IMR-90 (cell line): ENCODE measurements at regions not wholly inside any gene's neighbourhood (a gene's known extent, or its start where the extent isn't known, plus 50 kb on each side); places are given as distances from the start of the nearest gene placed in this dataset.

Experiments used
- ATAC-seq: fragments of 200-7000 bp; cut with Tn5 transposase; 2 replicates; pipeline ENCODE4 v1.9.1; 2020; ENCODE audit warnings: low read depth, mild to moderate bottlenecking, moderate library complexity
- BruUV-seq: library from RNA; stranded (reverse); fragments of 400-500 nt; replicated peaks from 2 replicates; lab custom pipeline; 2021; lab: Mats Ljungman, UMichigan
- CTCF ChIA-PET: fragments of 300-600 bp; formaldehyde crosslinking; extraction: SDS; loops from one replicate; lab custom pipeline; 2021; ENCODE audit warnings: antibody characterized with exemption; lab: Yijun Ruan, JAX
- POLR2A ChIA-PET: fragments of 300-600 bp; sonication (Branson Sonifier 250); formaldehyde crosslinking; loops from one replicate; lab custom pipeline; 2022; ENCODE audit warnings: antibody characterized with exemption; ENCODE audit not compliant: unreplicated experiment; lab: Charles Lee
- DNase-seq: peaks from one replicate; pipeline ENCODE4 v3.0.0; 2013
- H2AFZ ChIP-seq: replicated peaks from 2 replicates; pipeline ENCODE3; 2013; ENCODE audit warnings: low read length, mild to moderate bottlenecking; ENCODE audit not compliant: poor library complexity
- H2AK5ac ChIP-seq: 2 replicates; pipeline ENCODE4 v1.6.1; 2013; ENCODE audit warnings: low read depth, low read length, inconsistent platforms
- H2AK9ac ChIP-seq: replicated peaks from 2 replicates; pipeline ENCODE3; 2013; ENCODE audit warnings: mild to moderate bottlenecking, low read depth, low read length, moderate library complexity; ENCODE audit not compliant: poor library complexity
- H2BK120ac ChIP-seq: 2 replicates; pipeline ENCODE4 v1.6.1; 2013; ENCODE audit warnings: low read depth, low read length, inconsistent platforms
- H2BK15ac ChIP-seq: 3 replicates; pipeline ENCODE4 v1.6.1; 2013; ENCODE audit warnings: low read depth, low read length, inconsistent platforms
- H2BK20ac ChIP-seq: 2 replicates; pipeline ENCODE4 v1.6.1; 2013; ENCODE audit warnings: low read depth, mild to moderate bottlenecking, inconsistent platforms, low read length, moderate library complexity
- H2BK5ac ChIP-seq: 2 replicates; pipeline ENCODE4 v1.6.1; 2013; ENCODE audit warnings: mild to moderate bottlenecking, low read depth, low read length, inconsistent platforms; ENCODE audit not compliant: poor library complexity, severe bottlenecking
- H3K14ac ChIP-seq: replicated peaks from 2 replicates; pipeline ENCODE4 v1.6.1; 2013; ENCODE audit warnings: low read depth, low read length, inconsistent platforms
- H3K18ac ChIP-seq: 2 replicates; pipeline ENCODE4 v1.6.1; 2013; ENCODE audit warnings: low read depth, low read length, control low read depth
- H3K23ac ChIP-seq: 2 replicates; pipeline ENCODE4 v1.6.1; 2013; ENCODE audit warnings: low read depth, low read length, inconsistent platforms
- H3K27ac ChIP-seq: 2 replicates; pipeline ENCODE4 v1.5.1; 2013; ENCODE audit warnings: mild to moderate bottlenecking, control low read depth, low read length; ENCODE audit not compliant: insufficient read depth
- H3K27me3 ChIP-seq: 2 replicates; pipeline ENCODE4 v1.6.1; 2013; ENCODE audit warnings: low read length; ENCODE audit not compliant: control insufficient read depth, insufficient read depth
- H3K36me3 ChIP-seq: 2 replicates; pipeline ENCODE4 v1.6.1; 2013; ENCODE audit warnings: low read length, mixed read lengths; ENCODE audit not compliant: control insufficient read depth, insufficient read depth
- H3K4ac ChIP-seq: 2 replicates; pipeline ENCODE4 v1.6.1; 2013; ENCODE audit warnings: low read depth, low read length, inconsistent platforms
- H3K4me1 ChIP-seq: 2 replicates; pipeline ENCODE4 v1.6.1; 2013; ENCODE audit warnings: low read length, mixed read lengths; ENCODE audit not compliant: control insufficient read depth, insufficient read depth
- H3K4me2 ChIP-seq: 2 replicates; pipeline ENCODE4 v1.6.1; 2013; ENCODE audit warnings: low read depth, mild to moderate bottlenecking, control low read depth, low read length, moderate library complexity
- H3K4me3 ChIP-seq: 2 replicates; pipeline ENCODE4 v1.5.1; 2013; ENCODE audit warnings: low read depth, mild to moderate bottlenecking, control low read depth, low read length, moderate library complexity; ENCODE audit not compliant: insufficient read depth
- H3K56ac ChIP-seq: 2 replicates; pipeline ENCODE4 v1.6.1; 2013; ENCODE audit warnings: low read length, inconsistent platforms; ENCODE audit not compliant: insufficient read depth; ENCODE audit errors: extremely low read depth
- H3K79me1 ChIP-seq, 2 experiments: 2 replicates each; pipeline ENCODE4 v1.6.1; 2013; ENCODE audit warnings: low read length in 2 of 2, inconsistent platforms in 1 of 2, low read depth in 1 of 2
- H3K9ac ChIP-seq: 2 replicates; pipeline ENCODE4 v1.6.1; 2013; ENCODE audit warnings: low read depth, low read length, control low read depth
- H3K9me1 ChIP-seq: 2 replicates; pipeline ENCODE4 v1.6.1; 2013; ENCODE audit warnings: low read length, inconsistent platforms; ENCODE audit not compliant: insufficient read depth
- H3K9me3 ChIP-seq: 2 replicates; pipeline ENCODE4 v1.6.1; 2013; ENCODE audit warnings: low read length; ENCODE audit not compliant: control insufficient read depth, insufficient read depth
- H4K20me1 ChIP-seq: 2 replicates; pipeline ENCODE4 v1.6.1; 2013; ENCODE audit warnings: low read length, inconsistent platforms; ENCODE audit not compliant: insufficient read depth
- H4K5ac ChIP-seq: 2 replicates; pipeline ENCODE4 v1.6.1; 2013; ENCODE audit warnings: mild to moderate bottlenecking, low read depth, low read length, control low read depth
- H4K8ac ChIP-seq, 2 experiments: 2 replicates each; pipeline ENCODE4 v1.6.1; 2013; ENCODE audit warnings: low read depth in 2 of 2, low read length in 2 of 2, control low read depth in 1 of 2, inconsistent platforms in 1 of 2
- H4K91ac ChIP-seq: 2 replicates; pipeline ENCODE4 v1.6.1; 2013; ENCODE audit warnings: low read depth, low read length, inconsistent platforms; ENCODE audit not compliant: insufficient read depth
- CHD1 ChIP-seq: IDR thresholded peaks from 2 replicates; pipeline ENCODE4 v1.6.1; 2012; ENCODE audit warnings: low read depth, low read length, improper control_type of control experiment
- MAFK ChIP-seq: IDR thresholded peaks from 2 replicates; pipeline ENCODE4 v1.6.1; 2012; ENCODE audit warnings: low read depth, low read length, improper control_type of control experiment
- MAZ ChIP-seq: IDR thresholded peaks from 2 replicates; pipeline ENCODE4 v1.6.1; 2012; ENCODE audit warnings: low read depth, mild to moderate bottlenecking, low read length, improper control_type of control experiment, moderate library complexity, borderline replicate concordance
- RAD21 ChIP-seq: IDR thresholded peaks from 2 replicates; pipeline ENCODE4 v1.6.1; 2012; ENCODE audit warnings: low read length, improper control_type of control experiment
- dilution Hi-C: fragments of 300-500 bp; cut with HindIII; formaldehyde crosslinking; loops from one replicate; pipeline ENCODE4 v1.14.3; 2018; ENCODE audit warnings: low sequenced_read_pairs; ENCODE audit not compliant: unreplicated experiment
- in situ Hi-C: fragments of 300-500 bp; cut with MboI; formaldehyde crosslinking; loops from 3 replicates; pipeline ENCODE4 v1.14.3; 2019; ENCODE audit warnings: low sequenced_read_pairs, inconsistent platforms, mixed read lengths
- intact Hi-C: fragments of 100-400 bp; cut with micrococcal nuclease; formaldehyde crosslinking; loops from 2 replicates; pipeline ENCODE4 v1.10.0; 2022
- TF ChIP-seq, protein P1 (sequence below): fragments of 150-350 bp; IDR thresholded peaks from 2 replicates; pipeline ENCODE4 v1.6.1; 2017; ENCODE audit warnings: mild to moderate bottlenecking, antibody characterized with exemption, low read length, low read depth

GRCh38 chr2:82355622-82356021 lies 2051.1 kb upstream of the LRRTM1 start:
- ChIA-PET POLR2A (no interaction called here), CTCF (no interaction called here)
- no peak overlapping the region for H2BK5ac ChIP-seq
- H3K4ac ChIP-seq = no peak overlapping the region
- no peaks in the 10 kb centered on the region for H3K9me3 ChIP-seq
- H3K27me3 ChIP-seq = no peaks in the 10 kb centered on the region
- in situ Hi-C loops = no loop called here
- no peaks in the 10 kb centered on the region for H3K9me1 ChIP-seq
- H3K4me1 ChIP-seq = no peaks in the 10 kb centered on the region
- H2BK20ac ChIP-seq = no peak overlapping the region
- H3K36me3 ChIP-seq = no peaks in the 10 kb centered on the region
- TF ChIP-seq MAFK (peak; percentile 95), MAZ (no peak), CHD1 (no peak), RAD21 (no peak)
- TF ChIP-seq, protein P1, sequence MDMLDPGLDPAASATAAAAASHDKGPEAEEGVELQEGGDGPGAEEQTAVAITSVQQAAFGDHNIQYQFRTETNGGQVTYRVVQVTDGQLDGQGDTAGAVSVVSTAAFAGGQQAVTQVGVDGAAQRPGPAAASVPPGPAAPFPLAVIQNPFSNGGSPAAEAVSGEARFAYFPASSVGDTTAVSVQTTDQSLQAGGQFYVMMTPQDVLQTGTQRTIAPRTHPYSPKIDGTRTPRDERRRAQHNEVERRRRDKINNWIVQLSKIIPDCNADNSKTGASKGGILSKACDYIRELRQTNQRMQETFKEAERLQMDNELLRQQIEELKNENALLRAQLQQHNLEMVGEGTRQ = no peak
- no peak overlapping the region for H3K14ac ChIP-seq
- no TSS peak for BruUV-seq
- intact Hi-C loops = no loop called here
- no peak overlapping the region for H2AK5ac ChIP-seq
- H2BK120ac ChIP-seq = no peak overlapping the region
- no peak overlapping the region for H2AFZ ChIP-seq
- H4K20me1 ChIP-seq = no peaks in the 10 kb centered on the region
- H4K91ac ChIP-seq = no peak overlapping the region
- H3K9ac ChIP-seq = no peak overlapping the region
- H3K27ac ChIP-seq = no peak overlapping the region
- H3K56ac ChIP-seq = no peak overlapping the region
- H2AK9ac ChIP-seq = no peak overlapping the region
- H3K4me2 ChIP-seq = no peak overlapping the region
- no peak overlapping the region for H3K23ac ChIP-seq
- dilution Hi-C loops = no loop called here
- DNase-seq (no peak), ATAC-seq (no peak)
- H3K79me1 ChIP-seq = no peaks in the 10 kb centered on the region
- no peak overlapping the region for H4K5ac ChIP-seq
- no peak overlapping the region for H4K8ac ChIP-seq
- no peak overlapping the region for H2BK15ac ChIP-seq
- no peak overlapping the region for H3K18ac ChIP-seq
- H3K4me3 ChIP-seq = no peak overlapping the region
